HG03045 (cell line): ENCODE measurements at regions not wholly inside any gene's neighbourhood (a gene's known extent, or its start where the extent isn't known, plus 50 kb on each side); places are given as distances from the start of the nearest gene placed in this dataset.
"Not testable (repeated sequence)": the region's sequence is repeated elsewhere in the genome, so short reads cannot be mapped to it uniquely, and the experiment has no call there.

Source experiments
- ATAC-seq: cut with Tn5 transposase; IDR thresholded peaks from one replicate; pipeline ENCODE4 v1.9.1; 2021; ENCODE audit warnings: mild to moderate bottlenecking, moderate library complexity; ENCODE audit not compliant: unreplicated experiment

DNA sequence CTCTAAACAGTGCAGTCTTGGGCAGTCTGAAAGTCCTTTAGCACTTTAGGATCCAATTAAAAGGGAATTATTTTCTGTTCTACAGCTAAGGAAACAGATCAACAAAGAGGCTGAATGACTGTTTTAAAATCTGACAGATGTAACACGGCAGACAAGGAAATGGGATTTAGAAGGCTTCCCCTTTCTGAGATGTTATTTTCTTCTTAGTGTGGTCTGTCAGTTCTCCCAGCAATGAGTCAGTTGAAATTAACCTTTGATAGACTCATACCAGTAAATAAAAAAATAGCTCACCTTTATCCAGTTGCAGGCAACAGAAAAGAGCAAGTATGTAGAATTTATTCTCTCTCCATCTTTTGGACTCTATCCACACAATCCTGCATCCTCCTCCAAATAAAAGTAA lies 98.1 kb downstream of the NEDD1 start:
- no peak for ATAC-seq

DNA sequence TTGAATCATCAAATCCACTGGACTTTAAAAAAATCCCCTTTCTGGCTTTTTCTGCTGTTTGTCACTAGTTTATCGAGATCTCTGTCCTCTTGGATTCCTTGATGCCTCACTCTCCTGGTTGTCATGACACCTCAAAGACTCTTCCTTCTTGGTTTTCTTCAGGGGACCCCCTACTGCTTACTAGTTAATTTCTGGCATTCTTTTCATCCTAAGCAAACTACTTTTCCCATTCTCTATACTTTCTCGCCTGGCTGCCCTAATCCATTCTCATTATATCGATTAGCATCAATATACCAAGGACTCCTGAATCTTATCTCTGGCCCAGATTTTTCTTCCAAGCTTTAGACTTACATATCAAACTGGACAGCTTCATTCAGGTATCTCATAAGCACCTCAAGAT lies 98.6 kb downstream of the NEDD1 start:
- ATAC-seq: no peak

DNA sequence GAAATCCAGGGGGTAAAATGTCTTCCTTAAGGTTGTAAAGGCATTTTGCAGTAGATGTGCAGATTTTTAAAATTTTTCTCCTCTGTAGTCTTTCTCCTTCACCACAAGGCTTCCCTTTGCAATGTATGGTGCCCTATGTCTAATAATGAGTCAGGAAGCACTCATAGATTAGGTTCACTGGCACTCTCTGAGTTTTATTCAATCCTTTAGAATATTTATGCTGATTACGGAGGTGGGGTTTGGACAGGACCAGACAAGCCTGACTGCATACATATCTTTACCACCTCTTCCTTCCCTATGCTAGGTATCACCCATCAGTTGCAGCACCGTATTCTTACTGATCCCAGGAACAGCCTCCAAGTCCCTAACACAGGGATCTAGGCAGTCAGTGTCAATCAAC lies 99.5 kb downstream of the NEDD1 start:
- ATAC-seq: no peak

DNA sequence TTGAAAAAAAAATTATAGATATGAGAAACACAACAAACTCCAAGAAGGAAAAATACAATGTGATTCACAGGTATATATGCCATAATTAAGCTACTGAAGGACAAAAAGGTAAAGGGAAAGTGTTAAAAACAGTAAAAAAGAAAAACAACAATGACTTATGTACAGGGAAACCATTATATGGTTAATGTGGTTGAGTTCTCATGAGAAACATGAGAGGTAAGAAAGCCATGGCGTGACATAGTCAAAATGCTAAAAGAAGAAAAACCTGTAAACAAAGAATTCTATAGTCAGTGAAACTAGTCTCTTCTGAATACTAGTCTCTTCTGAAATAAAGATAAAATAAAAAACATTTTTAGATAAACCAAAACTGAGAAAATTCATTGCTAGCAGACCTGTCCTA lies 109.1 kb downstream of the NEDD1 start:
- ATAC-seq: no peak

DNA sequence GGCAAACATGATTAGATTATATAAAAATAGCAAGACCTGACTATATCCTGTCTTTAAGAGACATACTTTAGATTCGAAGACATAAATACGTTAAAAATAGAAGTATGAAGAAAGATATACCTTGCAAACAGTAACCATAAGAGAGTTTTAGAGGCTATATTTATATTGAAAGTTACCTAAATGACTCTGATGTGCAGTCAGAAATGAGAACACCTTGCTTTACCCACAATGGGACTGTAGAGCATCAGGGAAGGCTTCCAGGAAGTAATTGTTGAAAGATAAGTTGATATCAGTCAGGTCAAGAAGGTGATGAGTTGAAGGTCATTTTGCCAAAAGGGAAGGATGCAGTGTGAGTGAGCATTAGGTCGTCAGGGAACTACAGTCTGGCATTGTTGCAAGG lies 110.2 kb downstream of the NEDD1 start:
- no peak for ATAC-seq

DNA sequence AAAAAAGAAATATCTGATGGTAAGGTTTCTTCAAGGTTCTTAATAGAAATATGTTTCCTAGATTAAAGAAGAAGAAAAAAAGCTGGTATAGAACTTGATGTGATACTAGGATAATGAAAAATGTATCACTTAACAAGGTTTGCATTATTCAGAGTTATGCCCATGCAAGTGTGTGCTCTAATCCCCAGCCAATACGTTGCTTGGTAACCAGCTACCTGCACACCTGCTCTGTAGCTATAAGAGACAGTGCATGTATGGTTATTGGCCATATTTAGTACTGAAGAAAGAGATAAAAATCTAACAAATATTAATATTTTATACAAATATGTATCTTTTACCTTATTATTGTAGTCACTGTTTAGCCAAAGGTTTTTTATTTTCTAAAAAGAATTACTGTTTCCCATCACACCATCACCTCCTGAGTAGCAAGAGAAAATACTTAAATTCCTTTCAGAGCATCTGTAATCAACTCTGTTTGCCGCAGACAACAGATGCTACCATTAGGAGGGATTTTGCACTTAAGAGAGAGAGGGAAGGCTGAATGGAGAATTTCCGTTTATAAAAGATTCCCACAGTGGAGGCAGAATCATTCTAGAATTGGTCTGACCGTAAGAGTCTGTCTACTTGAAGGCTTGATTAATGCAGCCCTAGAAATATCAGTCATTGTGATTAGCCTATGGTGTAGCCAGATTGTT lies 115.6 kb downstream of the NEDD1 start:
- ATAC-seq: no peak

DNA sequence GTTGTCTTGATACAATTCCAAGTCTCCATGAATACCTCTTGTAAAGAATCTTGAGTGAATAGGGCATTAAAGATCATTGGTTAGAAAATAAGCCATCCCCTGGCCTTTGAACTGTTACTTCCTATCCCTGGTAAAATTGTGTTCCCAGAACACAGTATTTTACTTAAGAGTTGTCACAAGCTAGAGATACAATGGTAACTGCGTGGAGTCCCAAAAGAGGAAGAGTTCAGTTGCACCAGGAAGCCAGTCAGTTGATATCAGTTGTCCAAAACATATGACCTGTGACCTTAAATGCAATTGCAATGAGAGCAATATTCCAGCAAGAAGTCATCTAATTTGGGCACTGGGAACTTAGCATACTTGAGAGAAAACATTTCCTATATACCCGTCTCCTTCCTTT lies 117.3 kb downstream of the NEDD1 start:
- ATAC-seq: no peak

DNA sequence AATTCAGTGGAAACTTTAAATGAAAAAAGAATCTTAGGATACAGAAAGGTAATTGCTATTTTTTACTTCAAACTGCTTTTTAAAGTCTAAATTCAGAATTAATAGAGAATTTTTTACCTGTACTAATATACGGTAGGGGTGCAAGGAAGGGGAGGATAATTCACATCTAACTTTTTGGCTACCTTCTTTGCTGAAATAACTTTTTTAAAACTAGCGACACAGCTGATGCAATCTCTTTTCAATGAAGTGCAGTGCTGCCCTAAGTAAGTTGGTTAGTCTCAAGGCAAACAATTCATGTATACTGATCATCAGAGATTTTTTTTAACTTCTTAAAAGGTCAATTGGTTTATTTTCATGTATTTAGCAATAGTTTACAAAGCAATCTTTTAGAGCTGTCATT lies 119.8 kb downstream of the NEDD1 start:
- ATAC-seq: no peak

DNA sequence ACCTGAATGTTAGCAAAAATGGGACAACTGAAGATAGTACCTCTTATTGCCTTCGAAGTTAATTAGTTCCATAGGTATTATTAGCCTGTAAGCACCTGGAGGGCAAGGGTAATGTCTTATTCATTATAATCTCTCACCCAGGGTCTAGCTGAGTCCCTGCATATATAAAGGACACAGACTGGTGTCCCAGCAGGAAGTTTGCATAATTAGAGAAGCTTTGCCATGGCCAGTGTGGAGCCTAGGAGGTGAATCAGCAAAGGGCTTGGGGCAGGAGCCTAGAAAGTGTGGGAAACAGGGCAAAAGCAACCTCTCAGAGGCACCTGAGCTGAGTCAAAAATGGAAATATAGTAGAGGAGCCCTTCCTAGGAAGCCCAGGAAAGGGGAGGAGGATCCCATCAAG lies 120.4 kb downstream of the NEDD1 start:
- ATAC-seq: no peak

DNA sequence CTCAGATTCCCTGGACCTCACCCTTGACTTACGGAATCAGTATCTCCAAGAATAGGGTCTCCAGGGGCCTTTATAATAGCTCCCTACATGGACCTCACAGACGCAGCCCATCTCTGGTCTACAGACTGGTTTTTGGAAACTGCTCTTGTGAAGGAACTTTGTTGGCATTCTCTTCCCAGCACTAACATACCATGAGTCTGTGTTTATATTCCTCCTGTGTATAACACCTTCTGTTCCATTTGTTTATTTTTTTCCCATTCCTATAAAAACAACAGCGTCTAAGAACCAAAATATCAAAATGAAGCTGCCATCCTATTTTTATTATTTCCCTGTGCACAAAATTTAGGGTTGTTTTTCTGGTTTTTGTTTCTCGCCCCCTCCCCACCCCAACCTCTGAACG lies 131.1 kb downstream of the NEDD1 start:
- ATAC-seq: no peak

DNA sequence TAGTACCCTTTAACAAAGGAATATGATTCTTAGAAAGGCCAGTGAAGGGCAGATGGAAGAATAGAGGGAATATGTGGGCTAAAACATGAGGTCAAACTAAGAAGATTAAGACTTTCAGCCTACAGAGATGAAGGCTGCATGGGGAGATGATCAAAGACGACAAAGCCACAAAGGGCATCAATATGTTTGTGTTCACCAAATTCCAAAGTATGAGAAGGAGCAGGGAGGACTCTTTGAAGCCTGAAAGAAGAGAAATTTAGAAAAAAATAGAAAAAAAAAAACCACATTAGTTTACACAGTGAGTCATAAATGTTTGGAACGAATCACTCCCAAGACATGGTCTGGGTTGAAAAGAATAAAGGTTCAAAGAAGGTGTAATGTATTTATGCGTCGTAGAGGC lies 131.8 kb downstream of the NEDD1 start:
- no peak for ATAC-seq

DNA sequence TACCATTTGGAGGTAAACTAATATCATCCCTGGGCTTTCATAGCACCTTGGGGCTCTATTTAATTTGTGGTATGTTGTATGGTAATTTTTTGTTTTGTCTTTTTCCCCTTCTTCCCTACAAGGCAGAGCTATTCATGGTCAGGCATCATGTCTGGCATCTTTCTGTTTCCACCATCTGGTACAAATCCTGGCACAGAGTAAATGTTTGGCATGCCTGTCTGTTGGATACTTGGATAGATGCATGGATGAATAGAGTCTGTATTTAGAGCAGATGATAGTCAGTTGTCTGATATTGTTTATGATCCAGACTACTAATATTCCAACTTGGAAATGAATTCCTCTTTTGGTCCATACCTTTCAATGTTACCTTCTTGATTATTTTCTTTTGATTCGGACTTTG lies 139.8 kb downstream of the NEDD1 start:
- ATAC-seq: no peak

DNA sequence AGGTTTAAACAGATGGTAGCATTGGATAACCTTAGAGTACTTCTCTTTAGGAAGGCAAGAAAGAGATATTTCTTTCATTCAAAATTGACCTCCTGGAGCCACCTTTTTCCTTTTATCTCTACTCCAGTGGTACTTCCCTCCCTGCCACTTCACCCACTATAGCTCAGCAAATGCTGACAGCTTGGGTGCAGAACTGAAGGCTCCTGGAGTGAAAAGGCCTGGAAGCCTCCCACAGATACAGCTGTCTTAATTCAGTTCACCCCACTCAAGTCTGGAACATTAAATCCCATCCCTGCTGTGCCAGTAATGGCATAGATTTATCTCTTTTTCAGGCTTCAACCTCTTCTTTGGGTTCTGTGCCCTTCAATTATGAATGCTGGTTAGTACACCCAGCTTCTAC lies 140.3 kb downstream of the NEDD1 start:
- ATAC-seq: no peak

DNA sequence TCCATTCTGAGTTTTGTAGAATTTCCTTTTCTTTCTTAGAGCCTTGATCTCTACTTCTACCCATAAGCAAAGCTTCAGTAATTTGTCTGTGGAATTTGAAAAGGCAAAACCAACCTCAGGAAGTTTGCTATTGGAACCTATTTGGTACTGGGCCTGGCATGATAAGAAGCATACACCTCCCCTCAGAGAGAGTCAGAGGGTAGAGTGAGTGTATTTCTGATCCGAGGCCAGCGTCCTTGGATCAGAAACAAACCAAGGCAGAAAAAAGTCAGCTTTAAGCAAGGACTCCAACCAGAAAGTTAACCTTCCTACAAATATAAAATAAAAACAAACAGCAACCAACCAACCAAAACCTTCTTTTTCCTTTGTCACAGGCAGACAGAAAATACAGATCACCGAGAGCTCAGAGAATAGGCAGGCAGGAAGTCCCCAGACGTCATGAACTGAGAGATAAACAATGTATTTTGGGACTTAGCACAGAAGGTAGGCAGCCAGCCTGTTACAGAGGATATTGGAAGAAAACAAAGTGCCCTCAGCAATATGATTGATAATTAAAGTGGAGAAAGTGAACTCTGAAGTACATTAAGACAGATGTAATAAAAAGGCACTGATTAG lies 141.5 kb downstream of the NEDD1 start:
- ATAC-seq: no peak

DNA sequence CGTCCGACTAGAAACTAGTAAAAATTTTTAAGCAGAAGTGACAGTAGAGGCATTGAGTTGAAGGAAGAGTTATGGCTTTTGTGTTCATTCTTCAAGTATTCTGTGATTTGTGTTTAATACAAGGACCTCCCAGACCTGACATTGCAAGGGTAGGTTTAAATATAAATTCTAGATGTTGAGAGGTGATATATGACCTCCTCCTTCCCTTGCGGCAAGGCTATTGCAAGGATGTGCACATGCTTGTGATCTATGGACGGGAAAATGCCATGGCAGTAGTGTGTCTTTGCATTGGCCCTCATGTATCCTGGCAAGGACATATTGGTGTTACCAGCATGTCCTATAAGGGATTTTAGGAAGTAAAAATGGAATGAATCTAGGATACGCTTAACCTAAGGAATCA lies 143.5 kb downstream of the NEDD1 start:
- ATAC-seq: no peak

DNA sequence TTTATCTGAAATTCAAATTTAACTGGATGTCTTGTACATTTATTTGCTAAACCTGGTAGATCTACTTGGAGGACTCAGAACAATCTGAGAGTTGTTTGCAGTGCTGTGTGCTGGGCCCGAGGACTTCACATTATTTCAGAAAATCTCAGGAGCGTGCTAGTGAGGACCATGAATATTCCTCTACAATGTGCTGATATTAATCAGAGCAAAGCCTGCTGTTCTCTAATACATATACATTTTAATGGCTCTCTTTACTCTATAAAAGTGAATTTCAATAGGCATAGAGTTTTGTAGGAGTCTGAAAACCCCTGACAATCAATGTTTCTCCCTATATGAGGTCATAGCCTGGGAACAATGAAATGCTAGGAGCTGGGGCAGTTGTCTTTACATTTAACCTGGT lies 144.3 kb downstream of the NEDD1 start:
- ATAC-seq: no peak

DNA sequence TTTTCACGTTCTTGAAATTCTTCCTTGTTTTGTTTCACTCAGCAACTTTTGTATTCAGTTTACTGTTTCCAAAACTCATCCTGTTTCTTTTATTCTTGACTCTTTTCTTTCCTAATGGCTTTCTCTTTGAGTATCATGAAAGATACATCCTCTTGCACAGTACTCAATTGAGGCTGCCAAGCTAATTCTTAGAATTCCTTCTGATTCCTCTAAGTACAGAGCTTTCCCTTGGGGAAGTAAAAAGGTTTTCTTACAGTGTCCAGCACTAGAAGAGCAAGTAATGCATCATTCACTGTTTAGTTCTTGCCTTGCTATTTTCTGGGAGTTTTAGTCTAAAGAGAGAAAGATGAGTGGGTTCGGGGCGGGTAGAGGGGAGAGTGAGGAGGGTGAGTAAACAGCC lies 154.1 kb downstream of the NEDD1 start:
- ATAC-seq: no peak

DNA sequence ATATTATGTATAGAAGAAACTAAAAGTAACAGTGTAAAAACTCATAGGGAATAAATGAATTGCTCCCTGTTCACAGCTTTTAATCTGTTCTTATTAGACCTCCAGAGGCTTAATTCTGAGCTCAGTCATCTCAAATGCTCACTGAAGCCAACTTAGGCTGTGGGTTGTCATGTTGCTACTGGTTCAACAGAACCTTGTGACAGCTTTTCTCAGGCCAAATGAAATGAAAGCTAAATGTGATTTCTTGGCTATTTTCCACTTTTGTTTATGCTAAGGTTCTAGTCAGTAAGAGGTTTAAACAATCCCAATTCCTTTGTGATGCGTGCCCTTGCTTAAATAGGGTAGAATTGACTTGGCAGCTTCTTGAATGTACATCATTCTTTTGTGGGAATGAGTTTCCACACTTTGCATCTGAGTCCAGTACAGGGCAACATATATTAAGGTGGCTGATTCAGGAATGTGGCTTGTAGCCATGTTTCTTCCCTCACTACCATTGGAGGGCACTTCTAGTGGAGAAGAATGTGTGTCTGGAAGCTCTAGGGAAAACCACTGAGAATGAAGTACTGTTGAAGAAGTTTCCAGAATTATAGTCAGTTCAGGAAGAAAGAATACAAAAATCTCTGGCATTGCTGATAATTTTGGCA lies 156.4 kb downstream of the NEDD1 start:
- no peak for ATAC-seq

DNA sequence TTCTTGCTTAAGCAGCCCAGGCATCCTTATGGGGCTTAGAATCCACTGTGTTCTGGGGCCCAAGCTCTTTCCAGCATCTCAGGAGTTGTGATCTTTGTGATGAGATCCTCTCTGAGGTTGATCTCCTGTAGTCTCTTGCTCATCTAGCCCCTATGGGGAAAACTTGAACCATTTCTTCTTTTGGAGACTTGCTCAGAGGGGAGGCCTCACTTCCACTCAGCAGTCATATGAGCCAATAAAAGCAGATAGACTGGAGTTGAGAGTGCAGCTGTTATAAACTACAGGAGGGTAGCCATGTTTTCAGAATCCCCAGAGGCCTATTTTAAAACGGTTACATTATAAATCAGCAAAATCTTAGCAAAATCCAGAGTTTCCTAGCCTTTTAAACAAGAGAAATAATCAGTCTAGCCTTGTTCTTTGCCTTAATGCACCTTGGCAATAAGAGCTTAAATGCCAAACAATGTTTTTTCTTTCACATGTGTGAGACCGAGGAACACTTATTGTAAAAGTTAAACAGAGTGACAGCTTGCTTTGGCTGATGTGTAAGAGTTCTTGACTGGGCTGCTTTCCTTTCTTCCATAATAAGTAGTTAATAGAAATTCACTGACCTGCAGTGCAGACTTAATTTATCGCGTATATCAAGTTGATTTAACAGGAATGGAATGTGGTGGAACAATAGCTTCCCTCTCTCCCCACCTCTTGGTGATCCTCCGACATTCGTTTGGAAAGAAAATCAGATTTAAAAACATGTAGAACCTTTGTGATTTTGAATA lies 168.3 kb downstream of the NEDD1 start:
- ATAC-seq: no peak

DNA sequence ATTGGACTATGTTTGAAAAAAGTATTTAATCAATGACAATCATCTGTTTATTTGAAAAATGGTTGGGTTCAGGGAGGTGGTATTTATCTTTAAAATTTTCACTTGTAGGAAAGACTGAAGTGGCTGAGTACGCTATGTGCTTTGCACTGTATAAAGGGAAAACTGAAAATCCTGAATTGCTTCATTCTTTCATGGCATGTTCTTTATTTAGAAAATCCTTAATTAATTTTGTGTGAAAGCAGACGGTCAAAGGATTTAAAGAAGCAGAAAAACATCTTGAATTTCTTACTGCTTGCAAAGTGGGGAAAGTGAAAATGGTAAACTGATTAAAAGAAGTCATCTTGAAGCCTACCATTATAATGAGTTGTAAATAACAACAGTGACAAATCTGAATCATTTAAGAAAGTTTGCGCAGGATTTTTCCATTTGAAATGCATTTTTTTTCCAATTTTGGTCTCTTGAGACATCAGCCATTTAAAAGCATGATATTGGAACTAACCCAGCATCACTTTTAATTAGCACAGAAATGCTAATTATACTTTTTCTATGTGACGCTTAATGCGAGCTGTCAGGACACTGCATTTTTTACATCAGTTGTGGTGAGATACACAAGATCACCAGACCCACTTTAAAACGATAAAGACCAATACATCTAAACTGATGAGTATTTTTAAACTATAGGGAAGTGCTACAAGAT lies 169.0 kb downstream of the NEDD1 start:
- no peak for ATAC-seq

DNA sequence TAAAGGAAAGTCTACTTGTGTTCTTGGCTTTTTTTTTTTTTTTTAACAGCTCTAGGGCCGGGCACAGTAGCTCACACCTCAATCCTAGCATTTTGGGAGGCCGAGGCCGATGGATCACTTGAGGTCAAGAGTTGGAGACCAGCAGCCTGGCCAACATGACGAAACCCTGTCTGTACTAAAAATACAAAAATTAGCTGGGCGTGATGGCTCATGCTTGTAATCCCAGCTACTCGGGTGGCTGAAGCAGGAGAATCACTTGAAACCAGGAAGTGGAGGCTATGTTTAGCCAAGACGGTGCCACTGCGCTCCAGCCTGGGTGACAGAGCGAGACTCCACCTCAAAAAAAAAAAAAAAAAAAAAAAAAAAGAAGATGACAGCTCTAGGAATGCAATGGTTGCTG lies 169.9 kb downstream of the NEDD1 start:
- ATAC-seq: not testable (repeated sequence)
